ENCODE measurements at regions not wholly inside any gene's neighbourhood (a gene's known extent, or its start where the extent isn't known, plus 50 kb on each side); places are given as distances from the start of the nearest gene placed in this dataset.

DNA sequence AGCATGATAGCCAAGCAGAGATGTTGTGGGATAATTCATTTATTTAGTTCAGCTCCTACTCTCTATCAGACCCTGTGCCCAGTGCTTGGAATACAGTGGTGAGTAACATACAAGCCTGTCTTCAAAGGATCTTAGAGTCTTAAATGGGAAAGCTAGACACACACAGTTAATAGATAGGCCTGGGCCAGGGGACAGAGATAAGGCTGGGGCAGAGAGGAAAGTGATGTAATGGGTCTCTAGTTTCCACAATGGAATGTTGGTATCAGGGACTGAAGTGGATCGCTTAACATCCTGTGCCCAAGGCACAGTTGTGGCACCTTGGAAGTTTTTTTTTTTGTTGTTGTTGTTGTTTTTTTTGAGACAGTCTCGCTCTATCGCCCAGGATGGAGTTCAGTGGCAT is 79.9 kb upstream of the POLG start:
- no peak overlapping the region for H3K4me3 ChIP-seq
- H3K4me1 ChIP-seq, result peaks cover 7 to 27% (median 19%) of the 10 kb centered on the region in 4 donors
- H3K36me3 ChIP-seq, result no peaks in the 10 kb centered on the region
- H3K9me3 ChIP-seq, result no peaks in the 10 kb centered on the region
- peaks cover 0 to 100% (median 46%) of the 10 kb centered on the region in 4 donors for H3K27me3 ChIP-seq
- TF ChIP-seq, protein P1, sequence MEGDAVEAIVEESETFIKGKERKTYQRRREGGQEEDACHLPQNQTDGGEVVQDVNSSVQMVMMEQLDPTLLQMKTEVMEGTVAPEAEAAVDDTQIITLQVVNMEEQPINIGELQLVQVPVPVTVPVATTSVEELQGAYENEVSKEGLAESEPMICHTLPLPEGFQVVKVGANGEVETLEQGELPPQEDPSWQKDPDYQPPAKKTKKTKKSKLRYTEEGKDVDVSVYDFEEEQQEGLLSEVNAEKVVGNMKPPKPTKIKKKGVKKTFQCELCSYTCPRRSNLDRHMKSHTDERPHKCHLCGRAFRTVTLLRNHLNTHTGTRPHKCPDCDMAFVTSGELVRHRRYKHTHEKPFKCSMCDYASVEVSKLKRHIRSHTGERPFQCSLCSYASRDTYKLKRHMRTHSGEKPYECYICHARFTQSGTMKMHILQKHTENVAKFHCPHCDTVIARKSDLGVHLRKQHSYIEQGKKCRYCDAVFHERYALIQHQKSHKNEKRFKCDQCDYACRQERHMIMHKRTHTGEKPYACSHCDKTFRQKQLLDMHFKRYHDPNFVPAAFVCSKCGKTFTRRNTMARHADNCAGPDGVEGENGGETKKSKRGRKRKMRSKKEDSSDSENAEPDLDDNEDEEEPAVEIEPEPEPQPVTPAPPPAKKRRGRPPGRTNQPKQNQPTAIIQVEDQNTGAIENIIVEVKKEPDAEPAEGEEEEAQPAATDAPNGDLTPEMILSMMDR (IDR thresholded peaks at IDR 0.05), result no peak
- no peak for TF ChIP-seq EP300 (IDR thresholded peaks at IDR 0.05)
- TF ChIP-seq POLR2AphosphoS5 (IDR thresholded peaks at IDR 0.05), result no peak
- TF ChIP-seq POLR2A (IDR thresholded peaks at IDR 0.05; ENCODE audit: low read depth), result no peak
- no peak for DNase-seq (ENCODE audit: extremely low spot score)
- WGBS, result no CpG with 5 or more reads among the region's 3 CpGs
- intact Hi-C loops (cut with DNase I), result no loop called here
- no peak overlapping the region for H3K27ac ChIP-seq (replicated peaks in 1 of 4)

DNA sequence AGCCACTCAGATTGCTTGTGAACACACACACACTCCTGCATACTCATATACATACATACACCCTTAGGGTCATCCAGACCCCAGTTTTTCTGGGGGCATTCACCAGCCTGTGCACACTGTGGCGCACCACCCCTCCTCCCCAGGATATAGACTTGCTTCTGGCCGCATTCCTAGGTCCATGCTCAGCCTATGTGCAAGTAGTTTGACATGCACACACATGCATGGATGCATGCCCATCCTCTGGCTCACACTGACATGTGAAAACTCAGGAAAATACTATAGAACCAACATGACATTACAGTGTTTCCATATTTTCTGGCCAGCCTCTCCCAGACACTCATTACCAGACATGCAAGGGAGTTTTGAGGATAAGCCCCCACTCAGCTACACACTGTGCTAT is 79.3 kb upstream of the POLG start:
- Histone ChIP-seq H3K4me1 (peaks cover 10 to 33% (median 26%) of the 10 kb centered on the region in 4 donors), H3K9me3 (no peaks in the 10 kb centered on the region), H3K4me3 (no peak overlapping the region), H3K36me3 (no peaks in the 10 kb centered on the region), H3K27me3 (peaks cover 0 to 100% (median 53%) of the 10 kb centered on the region in 4 donors), H3K27ac (replicated peaks in 1 of 4) (no peak overlapping the region)
- intact Hi-C loops (cut with DNase I), result no loop called here
- no peak for DNase-seq (ENCODE audit: extremely low spot score)
- WGBS, result 69% methylated on average over 2 of the region's 2 CpGs
- TF ChIP-seq POLR2A (IDR thresholded peaks at IDR 0.05; ENCODE audit: low read depth) (no peak), EP300 (IDR thresholded peaks at IDR 0.05) (no peak), POLR2AphosphoS5 (IDR thresholded peaks at IDR 0.05) (no peak)
- TF ChIP-seq, protein P1 (IDR thresholded peaks at IDR 0.05), result no peak

DNA sequence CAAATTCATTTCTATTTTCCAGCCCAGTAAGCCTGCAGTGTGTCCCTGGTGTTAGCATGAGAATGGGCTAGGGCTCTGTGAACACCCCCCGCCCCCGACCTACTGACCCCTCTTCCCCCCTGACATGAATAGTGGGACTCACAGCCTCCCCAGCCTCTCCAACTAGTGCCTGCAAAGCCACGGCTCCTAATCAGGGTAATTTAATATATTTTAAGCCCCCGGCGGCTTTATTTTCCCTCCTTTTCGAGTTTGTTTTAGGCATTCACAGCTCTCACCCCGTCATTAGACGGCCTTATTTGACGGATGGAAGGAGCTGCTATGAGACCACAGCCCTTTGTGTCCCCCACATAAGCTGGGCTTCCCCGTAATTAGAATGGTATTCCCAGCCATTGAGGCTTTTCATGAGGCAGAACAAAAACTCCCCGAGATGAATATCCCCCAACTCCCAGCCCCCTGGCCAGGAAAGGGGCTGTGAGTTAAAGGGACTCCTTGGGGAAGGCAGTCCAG is 78.3 kb upstream of the POLG start:
- no peak overlapping the region for H3K4me3 ChIP-seq
- TF ChIP-seq, protein P1 (IDR thresholded peaks at IDR 0.05), result no peak
- TF ChIP-seq EP300 (IDR thresholded peaks at IDR 0.05) (no peak), POLR2A (IDR thresholded peaks at IDR 0.05; ENCODE audit: low read depth) (no peak), POLR2AphosphoS5 (IDR thresholded peaks at IDR 0.05) (no peak)
- intact Hi-C loops (cut with DNase I), result no loop called here
- DNase-seq (ENCODE audit: extremely low spot score), result no peak
- no peak overlapping the region for H3K27ac ChIP-seq (replicated peaks in 1 of 4)
- peaks cover 19 to 42% (median 35%) of the 10 kb centered on the region in 4 donors for H3K4me1 ChIP-seq
- no peaks in the 10 kb centered on the region for H3K9me3 ChIP-seq
- WGBS, result 19% methylated on average over 11 of the region's 11 CpGs
- H3K27me3 ChIP-seq, result peaks cover 0 to 100% (median 62%) of the 10 kb centered on the region in 4 donors
- H3K36me3 ChIP-seq, result no peaks in the 10 kb centered on the region

DNA sequence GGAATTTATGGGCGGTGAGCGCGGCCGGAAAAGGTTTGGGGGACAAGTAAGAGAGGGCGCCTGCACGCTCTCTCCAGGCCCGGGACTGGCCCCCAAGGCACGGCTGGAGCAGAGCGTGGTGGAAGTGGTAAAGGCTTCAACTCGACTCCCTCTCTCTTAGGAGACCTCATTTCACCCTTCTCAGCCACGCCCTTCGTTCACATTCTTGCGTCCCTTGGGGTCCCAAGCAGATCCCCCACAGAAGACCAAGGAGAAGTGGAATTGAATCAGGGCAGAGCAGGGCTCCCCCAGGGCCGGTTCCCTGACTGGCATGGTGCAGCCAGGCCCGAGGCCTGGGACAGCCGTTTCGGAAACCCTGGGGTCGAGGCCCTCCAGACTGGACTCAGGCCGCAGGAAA is 75.4 kb upstream of the POLG start:
- 22% methylated on average over 10 of the region's 19 CpGs for WGBS
- DNase-seq (ENCODE audit: extremely low spot score), result no peak
- H3K4me3 ChIP-seq, result no peak overlapping the region
- H3K36me3 ChIP-seq, result no peaks in the 10 kb centered on the region
- TF ChIP-seq POLR2A (IDR thresholded peaks at IDR 0.05; ENCODE audit: low read depth) (no peak), POLR2AphosphoS5 (IDR thresholded peaks at IDR 0.05) (no peak), EP300 (IDR thresholded peaks at IDR 0.05) (no peak)
- TF ChIP-seq, protein P1 (IDR thresholded peaks at IDR 0.05), result no peak
- intact Hi-C loops (cut with DNase I), result no loop called here
- H3K9me3 ChIP-seq, result no peaks in the 10 kb centered on the region
- peaks cover 29 to 56% (median 50%) of the 10 kb centered on the region in 4 donors for H3K4me1 ChIP-seq
- peaks cover 0 to 100% (median 84%) of the 10 kb centered on the region in 4 donors for H3K27me3 ChIP-seq
- H3K27ac ChIP-seq (replicated peaks in 1 of 4), result no peak overlapping the region

Data from esophagus muscularis mucosa (tissue), 4 donors.